Transverse colon (tissue), 4 donors: ENCODE measurements at regions not wholly inside any gene's neighbourhood (a gene's known extent, or its start where the extent isn't known, plus 50 kb on each side); places are given as distances from the start of the nearest gene placed in this dataset.
"Not testable (repeated sequence)": the region's sequence is repeated elsewhere in the genome, so short reads cannot be mapped to it uniquely, and the experiment has no call there.

Source experiments
- DNase-seq: peaks from one replicate; pipeline ENCODE4 v3.0.0-alpha.2; 2019
- H3K27ac ChIP-seq, 4 donors: fragments of 200-600 bp; sonication (generic); 2 replicates each; pipeline ENCODE4 v1.5.1; 2016 to 2018; ENCODE audit warnings: inconsistent platforms in 4 of 4
- H3K27me3 ChIP-seq: fragments of 200-600 bp; sonication (generic); 2 replicates; pipeline ENCODE4 v1.5.1; 2017; ENCODE audit warnings: inconsistent platforms
- H3K36me3 ChIP-seq, 4 donors: fragments of 200-600 bp; sonication (generic); 2 replicates each; pipeline ENCODE4 v1.5.1; 2017 to 2019; ENCODE audit warnings: inconsistent platforms in 4 of 4
- H3K4me1 ChIP-seq, 4 donors: fragments of 200-600 bp; sonication (generic); 2 replicates each; pipeline ENCODE4 v1.5.1; 2017 to 2020; ENCODE audit warnings: inconsistent platforms in 4 of 4
- H3K4me3 ChIP-seq, 4 donors: fragments of 200-600 bp; sonication (generic); 1 replicate in 1 of 4; 2 replicates in 3 of 4; pipeline versions ENCODE4 v1.5.1 to v1.6.1; 2017 to 2019; ENCODE audit warnings: inconsistent platforms in 4 of 4
- H3K9me3 ChIP-seq, 2 donors: fragments of 200-600 bp; sonication (generic); 2 replicates each; pipeline ENCODE4 v1.5.1; 2017 to 2019; ENCODE audit warnings: inconsistent platforms in 2 of 2
- EP300 ChIP-seq: sonication (generic); formaldehyde crosslinking; IDR thresholded peaks from one replicate; pipeline ENCODE4 v1.6.1; 2017; ENCODE audit warnings: antibody characterized with exemption, low read depth
- POLR2A ChIP-seq: fragments of 450-650 bp; IDR thresholded peaks from one replicate; pipeline ENCODE4 v1.6.1; 2016; ENCODE audit warnings: antibody characterized with exemption, mild to moderate bottlenecking, moderate library complexity
- POLR2AphosphoS5 ChIP-seq, 3 donors: sonication (generic); formaldehyde crosslinking; IDR thresholded peaks; one replicate each; pipeline ENCODE4 v1.6.1; 2016; ENCODE audit warnings: antibody characterized with exemption in 3 of 3
- WGBS, 2 donors: methylation state at CpG; one replicate each; pipeline ENCODE4 v1.1.5; 2018; ENCODE audit warnings: low coverage in 1 of 2; 5-methylcytosine and 5-hydroxymethylcytosine counted together
- in situ Hi-C, 4 donors: fragments of 200-750 bp; cut with MboI; loops; one replicate each; pipeline versions ENCODE4 v1.15.0 to v1.15.1; 2017; ENCODE audit warnings: low sequenced_read_pairs in 3 of 4, low pct_ligation_motif_present in 1 of 4, low pct_unique_long_range_greater_than_20kb in 1 of 4
- intact Hi-C: fragments of 100-400 bp; cut with DNase I; formaldehyde crosslinking; loops from one replicate; pipeline ENCODE4 v1.15.1; 2023; ENCODE audit warnings: low total_unique reads
- TF ChIP-seq, protein P1 (sequence below), 5 experiments: fragments of 200-600 bp in 3 of 5; fragments of 450-650 bp in 2 of 5; sonication (generic) in 3 of 5; IDR thresholded peaks; 1 replicate in 2 of 5; 2 replicates in 3 of 5; pipeline ENCODE4 v1.5.1; 2016 to 2017; ENCODE audit warnings: antibody characterized with exemption in 5 of 5, inconsistent platforms in 3 of 5, mild to moderate bottlenecking in 2 of 5, moderate library complexity in 1 of 5

DNA sequence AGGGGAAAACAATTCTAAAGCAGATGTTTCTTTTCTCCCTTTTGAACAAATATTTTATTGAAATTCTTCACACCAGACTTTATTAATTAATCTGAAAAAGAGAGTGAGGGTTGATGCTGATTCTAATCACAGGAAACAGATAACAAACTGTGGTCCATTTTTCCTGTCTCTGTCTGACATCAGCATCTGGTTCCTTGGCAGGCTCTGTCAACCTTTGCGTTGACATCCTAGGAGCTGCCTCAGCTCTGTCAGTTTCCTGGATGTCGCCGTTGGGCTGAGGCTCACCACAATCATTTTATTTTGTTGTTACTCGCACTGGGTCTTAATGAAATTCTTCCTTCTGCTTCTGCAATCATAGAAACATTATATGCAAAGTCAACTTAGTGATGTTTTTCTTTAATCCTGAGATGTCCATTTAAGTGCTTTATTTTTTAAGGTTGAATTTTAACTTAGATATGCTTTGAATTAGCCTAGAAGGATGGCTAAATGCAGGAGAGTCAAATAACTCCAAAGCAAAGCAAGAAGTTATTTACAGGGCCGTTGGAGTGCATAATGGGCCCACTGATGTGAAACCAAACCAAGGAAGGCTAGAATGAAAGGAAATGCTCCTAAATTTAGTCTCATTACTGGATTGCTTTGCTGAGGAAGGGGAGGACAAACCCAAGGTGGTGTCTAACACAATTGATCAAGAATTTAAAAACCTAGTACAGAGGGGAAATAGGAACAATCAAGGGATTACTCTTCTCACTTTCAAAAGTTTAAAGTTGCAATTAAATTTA is 542.4 kb downstream of the FLRT2 start:
- no peak overlapping the region for H3K27ac ChIP-seq
- 43 to 54% methylated on average over 5 of the region's 5 CpGs for WGBS, 2 donors
- no peak for DNase-seq
- no peaks in the 10 kb centered on the region for H3K4me1 ChIP-seq
- H3K36me3 ChIP-seq = no peaks in the 10 kb centered on the region
- intact Hi-C loops (no loop called here), in situ Hi-C loops (no loop called here)
- TF ChIP-seq, protein P1, sequence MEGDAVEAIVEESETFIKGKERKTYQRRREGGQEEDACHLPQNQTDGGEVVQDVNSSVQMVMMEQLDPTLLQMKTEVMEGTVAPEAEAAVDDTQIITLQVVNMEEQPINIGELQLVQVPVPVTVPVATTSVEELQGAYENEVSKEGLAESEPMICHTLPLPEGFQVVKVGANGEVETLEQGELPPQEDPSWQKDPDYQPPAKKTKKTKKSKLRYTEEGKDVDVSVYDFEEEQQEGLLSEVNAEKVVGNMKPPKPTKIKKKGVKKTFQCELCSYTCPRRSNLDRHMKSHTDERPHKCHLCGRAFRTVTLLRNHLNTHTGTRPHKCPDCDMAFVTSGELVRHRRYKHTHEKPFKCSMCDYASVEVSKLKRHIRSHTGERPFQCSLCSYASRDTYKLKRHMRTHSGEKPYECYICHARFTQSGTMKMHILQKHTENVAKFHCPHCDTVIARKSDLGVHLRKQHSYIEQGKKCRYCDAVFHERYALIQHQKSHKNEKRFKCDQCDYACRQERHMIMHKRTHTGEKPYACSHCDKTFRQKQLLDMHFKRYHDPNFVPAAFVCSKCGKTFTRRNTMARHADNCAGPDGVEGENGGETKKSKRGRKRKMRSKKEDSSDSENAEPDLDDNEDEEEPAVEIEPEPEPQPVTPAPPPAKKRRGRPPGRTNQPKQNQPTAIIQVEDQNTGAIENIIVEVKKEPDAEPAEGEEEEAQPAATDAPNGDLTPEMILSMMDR (IDR thresholded peaks at IDR 0.05) = no peak
- TF ChIP-seq EP300 (no peak), POLR2AphosphoS5 (IDR thresholded peaks at IDR 0.05) (no peak), POLR2A (no peak)
- H3K27me3 ChIP-seq = no peaks in the 10 kb centered on the region
- H3K9me3 ChIP-seq = no peaks in the 10 kb centered on the region
- no peak overlapping the region for H3K4me3 ChIP-seq

DNA sequence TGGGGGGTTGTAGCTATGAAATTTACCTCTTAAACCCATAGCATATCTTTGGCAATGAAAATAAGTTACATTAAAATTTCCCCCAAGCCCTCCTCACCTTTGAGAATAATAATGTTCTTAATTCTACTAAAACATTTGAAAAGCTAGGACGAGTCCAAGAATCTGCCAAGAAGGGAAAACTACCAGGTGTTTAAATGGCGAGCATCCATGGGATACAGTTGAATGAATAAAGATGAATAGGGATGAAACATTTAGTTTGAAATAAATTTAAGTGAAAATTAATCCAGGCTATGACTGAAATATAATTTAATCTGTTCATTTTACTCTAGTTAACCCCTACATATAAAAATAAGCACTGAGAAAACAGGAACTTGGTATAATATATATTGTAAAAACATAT is 536.7 kb downstream of the FLRT2 start:
- TF ChIP-seq EP300 (no peak), POLR2AphosphoS5 (IDR thresholded peaks at IDR 0.05) (no peak), POLR2A (no peak)
- TF ChIP-seq, protein P1 (IDR thresholded peaks at IDR 0.05) = no peak
- H3K27ac ChIP-seq = no peak overlapping the region
- no peaks in the 10 kb centered on the region for H3K9me3 ChIP-seq
- intact Hi-C loops (no loop called here), in situ Hi-C loops (no loop called here)
- H3K36me3 ChIP-seq = no peaks in the 10 kb centered on the region
- DNase-seq = no peak
- WGBS, 2 donors = 61 to 75% methylated on average over 2 of the region's 2 CpGs
- H3K27me3 ChIP-seq = no peaks in the 10 kb centered on the region
- H3K4me1 ChIP-seq = no peaks in the 10 kb centered on the region
- no peak overlapping the region for H3K4me3 ChIP-seq

DNA sequence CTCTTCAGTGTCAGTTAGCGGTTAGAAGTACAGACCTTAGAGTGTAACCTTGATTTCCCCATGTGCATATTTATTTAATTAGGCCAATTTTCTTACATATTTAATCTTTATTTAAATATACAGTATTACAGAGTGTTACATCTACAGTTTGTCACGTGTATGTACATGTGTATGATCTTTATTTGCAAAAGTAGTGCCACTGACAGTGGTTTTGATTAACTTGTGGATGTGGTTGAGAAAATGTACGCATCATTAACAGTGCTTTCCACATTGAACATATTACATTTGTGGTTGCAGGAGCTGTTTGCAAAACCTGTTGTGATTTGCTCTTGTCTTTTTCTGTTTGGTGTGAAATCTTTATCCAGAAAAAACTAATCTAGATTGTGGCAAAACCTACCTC is 535.5 kb downstream of the FLRT2 start:
- no peaks in the 10 kb centered on the region for H3K4me1 ChIP-seq
- TF ChIP-seq POLR2A (no peak), POLR2AphosphoS5 (IDR thresholded peaks at IDR 0.05) (no peak), EP300 (no peak)
- TF ChIP-seq, protein P1 (IDR thresholded peaks at IDR 0.05) = no peak

DNA sequence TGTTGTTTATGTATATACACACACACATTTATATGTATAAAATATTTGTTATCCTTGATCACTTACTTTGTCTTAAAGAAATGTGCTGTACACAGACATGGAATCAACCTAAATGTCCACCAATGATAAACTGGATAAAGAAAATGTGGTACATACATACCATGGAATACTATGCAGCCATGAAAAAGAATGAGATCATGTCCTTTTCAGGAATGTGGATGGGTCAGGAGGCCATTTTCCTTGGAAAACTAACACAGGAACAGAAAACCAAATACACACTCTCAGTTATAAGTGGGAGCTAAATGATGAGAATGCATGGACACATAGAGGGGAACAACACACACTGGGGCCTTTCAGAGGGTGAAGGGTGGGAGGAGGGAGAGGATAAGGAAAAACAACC is 534.7 kb downstream of the FLRT2 start:
- in situ Hi-C loops, intact Hi-C loops, H3K27ac ChIP-seq, H3K9me3 ChIP-seq, DNase-seq, H3K4me1 ChIP-seq, H3K4me3 ChIP-seq, H3K27me3 ChIP-seq, H3K36me3 ChIP-seq: not testable (repeated sequence)

More for the DNA sequence above, 535.5 kb downstream of the FLRT2 start:
- Histone ChIP-seq H3K36me3 (no peaks in the 10 kb centered on the region), H3K27ac (no peak overlapping the region), H3K4me3 (no peak overlapping the region), H3K9me3 (no peaks in the 10 kb centered on the region), H3K27me3 (no peaks in the 10 kb centered on the region)
- in situ Hi-C loops (no loop called here), intact Hi-C loops (no loop called here)
- no peak for DNase-seq
- WGBS, 2 donors = 78% methylated on average over 3 of the region's 3 CpGs
